PC-3 (cell line): ENCODE measurements at regions not wholly inside any gene's neighbourhood (a gene's known extent, or its start where the extent isn't known, plus 50 kb on each side); places are given as distances from the start of the nearest gene placed in this dataset.

Experiments
- ATAC-seq: fragments of 200-7000 bp; cut with Tn5 transposase; 2 replicates; pipeline ENCODE4 v1.9.1; 2020; ENCODE audit warnings: mild to moderate bottlenecking, moderate library complexity
- BruUV-seq: library from RNA; stranded (reverse); fragments of 400-500 nt; replicated peaks from 2 replicates; lab custom pipeline; 2021; lab: Mats Ljungman, UMichigan
- CTCF ChIA-PET: fragments of 300-600 bp; sonication (Branson Sonifier 250); formaldehyde crosslinking; loops from one replicate; lab custom pipeline; 2022; ENCODE audit warnings: antibody characterized with exemption; lab: Charles Lee
- POLR2A ChIA-PET: fragments of 300-600 bp; sonication (Branson Sonifier 250); formaldehyde crosslinking; loops from one replicate; lab custom pipeline; 2022; ENCODE audit warnings: antibody characterized with exemption; ENCODE audit not compliant: unreplicated experiment; lab: Charles Lee
- DNase-seq: peaks from one replicate; pipeline ENCODE4 v3.0.0-alpha.2; 2015
- H2AFZ ChIP-seq: fragments of 300-600 bp; sonication (generic); 2 replicates; pipeline ENCODE4 v1.6.0; 2016; ENCODE audit warnings: antibody characterized with exemption, low read length
- H3F3A ChIP-seq: fragments of 300-600 bp; sonication (generic); one replicate; pipeline ENCODE4 v1.6.0; 2017; ENCODE audit warnings: antibody characterized with exemption, low read length, control low read depth, mild to moderate bottlenecking; ENCODE audit not compliant: unreplicated experiment
- H3K27ac ChIP-seq: fragments of 300-600 bp; sonication (generic); 2 replicates; pipeline ENCODE4 v1.5.1; 2016; ENCODE audit warnings: mild to moderate bottlenecking, low read length
- H3K27me3 ChIP-seq: fragments of 300-600 bp; sonication (generic); 2 replicates; pipeline ENCODE4 v1.6.1; 2016; ENCODE audit warnings: low read length, mixed read lengths
- H3K36me3 ChIP-seq: fragments of 300-600 bp; sonication (generic); 2 replicates; pipeline ENCODE4 v1.6.1; 2016; ENCODE audit warnings: low read depth, mixed run types, low read length, mixed read lengths
- H3K4me1 ChIP-seq: fragments of 300-600 bp; sonication (generic); 2 replicates; pipeline ENCODE4 v1.5.1; 2016; ENCODE audit warnings: low read length; ENCODE audit not compliant: insufficient read depth
- H3K4me2 ChIP-seq: fragments of 300-600 bp; sonication (generic); 2 replicates; pipeline ENCODE4 v1.6.0; 2016; ENCODE audit warnings: low read length
- H3K4me3 ChIP-seq: fragments of 300-600 bp; sonication (generic); 2 replicates; pipeline ENCODE4 v1.5.1; 2016; ENCODE audit warnings: mild to moderate bottlenecking, low read length, mixed read lengths
- H3K79me2 ChIP-seq: fragments of 300-600 bp; sonication (generic); 2 replicates; pipeline ENCODE4 v1.6.1; 2017; ENCODE audit warnings: low read length, mixed read lengths
- H3K9ac ChIP-seq: fragments of 300-600 bp; sonication (generic); 2 replicates; pipeline ENCODE4 v1.6.0; 2016; ENCODE audit warnings: mild to moderate bottlenecking, low read length
- H3K9me2 ChIP-seq: fragments of 300-600 bp; sonication (generic); replicated peaks from 2 replicates; pipeline ENCODE4 v1.6.1; 2016; ENCODE audit warnings: mixed run types, low read length, mixed read lengths
- H3K9me3 ChIP-seq: fragments of 300-600 bp; sonication (generic); 2 replicates; pipeline ENCODE4 v1.6.1; 2016; ENCODE audit warnings: low read length, mixed read lengths
- H4K20me1 ChIP-seq: fragments of 300-600 bp; sonication (generic); 2 replicates; pipeline ENCODE4 v1.6.1; 2016; ENCODE audit warnings: low read length, mixed read lengths
- EZH2 ChIP-seq: fragments of 300-600 bp; sonication (generic); IDR thresholded peaks from one replicate; pipeline ENCODE4 v1.6.1; 2017; ENCODE audit warnings: antibody characterized with exemption, mild to moderate bottlenecking, low read length; ENCODE audit not compliant: unreplicated experiment
- EZH2phosphoT487 ChIP-seq: fragments of 300-600 bp; sonication (generic); IDR thresholded peaks from 2 replicates; pipeline ENCODE4 v1.6.1; 2018; ENCODE audit warnings: mild to moderate bottlenecking, antibody characterized with exemption, low read length, borderline replicate concordance
- intact Hi-C: fragments of 100-400 bp; cut with micrococcal nuclease; formaldehyde crosslinking; loops from 2 replicates; pipeline ENCODE4 v1.9.0; 2023
- TF ChIP-seq, protein P1 (sequence below): fragments of 300-600 bp; sonication (generic); conservative IDR thresholded peaks from 2 replicates; pipeline ENCODE4 v1.5.1; 2017; ENCODE audit warnings: antibody characterized with exemption, low read depth, mild to moderate bottlenecking, low read length

DNA sequence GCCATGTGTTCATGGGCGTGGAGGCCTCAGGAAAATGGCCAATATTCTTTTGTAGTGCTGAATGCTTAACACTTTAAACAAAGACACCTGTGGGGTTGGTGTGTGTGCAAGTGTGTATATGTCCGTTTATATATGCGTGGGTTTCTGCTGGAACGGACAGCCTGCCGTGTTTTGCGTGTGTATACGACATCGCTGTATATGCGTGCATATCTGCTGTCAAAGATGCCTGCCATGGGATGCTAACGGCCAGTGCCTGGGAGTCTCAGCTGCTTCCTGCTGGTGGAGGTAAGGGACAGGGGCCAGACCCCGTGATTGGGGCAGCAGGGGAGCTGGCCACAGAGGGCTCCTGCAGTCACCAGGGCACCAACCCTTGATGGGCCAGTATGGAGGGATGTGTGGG lies 216.3 kb upstream of the SHH start:
- intact Hi-C loops: no loop called here
- ATAC-seq (no peak), DNase-seq (no peak)
- Histone ChIP-seq H4K20me1 (no peaks in the 10 kb centered on the region), H3K4me2 (no peak overlapping the region), H3F3A (no peaks in the 10 kb centered on the region), H3K4me3 (no peak overlapping the region), H3K9ac (no peak overlapping the region), H3K4me1 (no peaks in the 10 kb centered on the region), H3K27me3 (no peaks in the 10 kb centered on the region), H3K9me3 (no peaks in the 10 kb centered on the region), H3K27ac (no peak overlapping the region), H3K79me2 (no peaks in the 10 kb centered on the region), H2AFZ (no peak overlapping the region), H3K9me2 (no peaks in the 10 kb centered on the region), H3K36me3 (no peaks in the 10 kb centered on the region)
- BruUV-seq: no TSS peak
- POLR2A ChIA-PET: no interaction called here
- CTCF ChIA-PET: no interaction called here
- TF ChIP-seq, protein P1, sequence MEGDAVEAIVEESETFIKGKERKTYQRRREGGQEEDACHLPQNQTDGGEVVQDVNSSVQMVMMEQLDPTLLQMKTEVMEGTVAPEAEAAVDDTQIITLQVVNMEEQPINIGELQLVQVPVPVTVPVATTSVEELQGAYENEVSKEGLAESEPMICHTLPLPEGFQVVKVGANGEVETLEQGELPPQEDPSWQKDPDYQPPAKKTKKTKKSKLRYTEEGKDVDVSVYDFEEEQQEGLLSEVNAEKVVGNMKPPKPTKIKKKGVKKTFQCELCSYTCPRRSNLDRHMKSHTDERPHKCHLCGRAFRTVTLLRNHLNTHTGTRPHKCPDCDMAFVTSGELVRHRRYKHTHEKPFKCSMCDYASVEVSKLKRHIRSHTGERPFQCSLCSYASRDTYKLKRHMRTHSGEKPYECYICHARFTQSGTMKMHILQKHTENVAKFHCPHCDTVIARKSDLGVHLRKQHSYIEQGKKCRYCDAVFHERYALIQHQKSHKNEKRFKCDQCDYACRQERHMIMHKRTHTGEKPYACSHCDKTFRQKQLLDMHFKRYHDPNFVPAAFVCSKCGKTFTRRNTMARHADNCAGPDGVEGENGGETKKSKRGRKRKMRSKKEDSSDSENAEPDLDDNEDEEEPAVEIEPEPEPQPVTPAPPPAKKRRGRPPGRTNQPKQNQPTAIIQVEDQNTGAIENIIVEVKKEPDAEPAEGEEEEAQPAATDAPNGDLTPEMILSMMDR: no peak
- no peak for TF ChIP-seq EZH2phosphoT487

DNA sequence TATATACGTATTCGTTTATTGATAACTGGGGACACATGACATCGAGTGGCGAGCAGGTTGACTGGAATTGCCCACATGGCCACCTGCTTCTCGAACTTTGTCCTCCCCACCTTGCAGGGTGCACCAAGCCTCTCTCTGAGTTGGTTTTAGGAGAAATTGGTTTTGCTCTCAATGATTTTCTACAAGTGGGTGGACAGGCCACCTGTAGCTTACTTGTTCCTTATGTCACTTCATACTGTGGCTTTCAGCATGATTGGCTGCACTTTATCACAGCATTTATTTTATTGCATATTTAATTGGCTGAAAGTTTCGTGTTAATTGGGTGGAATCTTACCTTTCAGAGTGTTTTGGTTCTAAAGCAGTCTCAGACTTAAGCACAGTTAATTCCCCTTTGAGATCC lies 215.6 kb upstream of the SHH start:
- no peak overlapping the region for H3K4me3 ChIP-seq
- H3K36me3 ChIP-seq: no peaks in the 10 kb centered on the region
- H2AFZ ChIP-seq: no peak overlapping the region
- H3K9me2 ChIP-seq: no peaks in the 10 kb centered on the region
- no peaks in the 10 kb centered on the region for H3K27me3 ChIP-seq
- ChIA-PET CTCF (no interaction called here), POLR2A (no interaction called here)
- no TSS peak for BruUV-seq
- H3K9me3 ChIP-seq: no peaks in the 10 kb centered on the region
- H3K79me2 ChIP-seq: no peaks in the 10 kb centered on the region
- no peaks in the 10 kb centered on the region for H3F3A ChIP-seq
- intact Hi-C loops: no loop called here
- TF ChIP-seq, protein P1: no peak
- TF ChIP-seq EZH2phosphoT487: no peak
- H3K4me1 ChIP-seq: no peaks in the 10 kb centered on the region
- H4K20me1 ChIP-seq: no peaks in the 10 kb centered on the region
- no peak for DNase-seq
- H3K27ac ChIP-seq: no peak overlapping the region
- ATAC-seq: no peak
- no peak overlapping the region for H3K9ac ChIP-seq
- H3K4me2 ChIP-seq: no peak overlapping the region

DNA sequence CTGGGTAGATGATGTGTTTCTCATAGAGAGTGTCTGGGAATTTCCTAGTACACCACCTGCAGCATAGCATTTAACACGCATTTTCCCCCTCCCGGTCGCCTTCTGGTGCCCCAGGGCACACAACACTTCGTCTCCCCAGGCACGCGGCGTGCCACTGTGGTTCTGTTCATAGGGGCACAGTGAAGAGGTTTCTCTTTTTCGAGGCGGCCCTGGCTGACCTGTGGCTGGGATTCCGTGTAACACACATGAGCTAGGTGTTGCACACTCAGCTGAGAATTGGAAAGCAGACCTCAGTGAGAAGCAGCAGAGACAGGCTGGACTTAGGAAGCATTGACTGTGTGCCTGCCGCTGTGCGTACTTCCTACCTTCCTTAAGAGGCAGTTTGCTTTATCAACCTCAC lies 214.3 kb upstream of the SHH start:
- Histone ChIP-seq H3K9me2 (no peaks in the 10 kb centered on the region), H3K4me2 (no peak overlapping the region), H3K36me3 (no peaks in the 10 kb centered on the region), H3K4me1 (no peaks in the 10 kb centered on the region), H3K27me3 (no peaks in the 10 kb centered on the region), H3K9me3 (no peaks in the 10 kb centered on the region), H3K79me2 (no peaks in the 10 kb centered on the region), H4K20me1 (no peaks in the 10 kb centered on the region), H3K9ac (no peak overlapping the region), H2AFZ (no peak overlapping the region), H3K27ac (no peak overlapping the region), H3F3A (no peaks in the 10 kb centered on the region), H3K4me3 (no peak overlapping the region)
- BruUV-seq: no TSS peak
- intact Hi-C loops: no loop called here
- TF ChIP-seq, protein P1: no peak
- TF ChIP-seq EZH2phosphoT487 (no peak), EZH2 (no peak)
- ATAC-seq (no peak), DNase-seq (no peak)
- CTCF ChIA-PET: no interaction called here
- POLR2A ChIA-PET: no interaction called here
